Loucy (cell line): ENCODE measurements at regions not wholly inside any gene's neighbourhood (a gene's known extent, or its start where the extent isn't known, plus 50 kb on each side); places are given as distances from the start of the nearest gene placed in this dataset.

ENCODE experiments used
- H2AFZ ChIP-seq: fragments of 200-600 bp; sonication (generic); 2 replicates; pipeline ENCODE4 v1.6.0; 2016; ENCODE audit warnings: antibody characterized with exemption, mild to moderate bottlenecking, low read length, moderate library complexity
- H3F3A ChIP-seq: fragments of 200-600 bp; 2 replicates; pipeline ENCODE4 v1.6.0; 2016; ENCODE audit warnings: antibody characterized with exemption, low read depth, mild to moderate bottlenecking
- H3K27me3 ChIP-seq: fragments of 200-600 bp; sonication (generic); 2 replicates; pipeline ENCODE4 v1.6.1; 2014; ENCODE audit warnings: low read length, mild to moderate bottlenecking; ENCODE audit not compliant: insufficient read depth, poor library complexity, severe bottlenecking
- H3K36me3 ChIP-seq: fragments of 200-600 bp; sonication (generic); 2 replicates; pipeline ENCODE4 v1.6.1; 2016; ENCODE audit warnings: low read length; ENCODE audit not compliant: insufficient read depth
- H3K4me1 ChIP-seq: fragments of 200-600 bp; sonication (generic); 2 replicates; pipeline ENCODE4 v1.5.1; 2014; ENCODE audit warnings: low read length, mild to moderate bottlenecking; ENCODE audit not compliant: insufficient read depth, poor library complexity, severe bottlenecking
- H3K4me2 ChIP-seq: fragments of 200-600 bp; sonication (generic); 2 replicates; pipeline ENCODE4 v1.6.0; 2014; ENCODE audit warnings: antibody characterized with exemption, low read length, low read depth, mild to moderate bottlenecking; ENCODE audit not compliant: poor library complexity, severe bottlenecking
- H3K4me3 ChIP-seq: fragments of 200-600 bp; sonication (generic); 2 replicates; pipeline ENCODE4 v1.5.1; 2014; ENCODE audit warnings: low read length, mild to moderate bottlenecking, mixed read lengths; ENCODE audit not compliant: poor library complexity, severe bottlenecking
- H3K79me2 ChIP-seq: fragments of 200-600 bp; sonication (generic); 2 replicates; pipeline ENCODE4 v1.6.1; 2014; ENCODE audit warnings: low read length; ENCODE audit not compliant: insufficient read depth
- H3K9ac ChIP-seq: fragments of 200-600 bp; sonication (generic); 2 replicates; pipeline ENCODE4 v1.6.0; 2014; ENCODE audit warnings: mild to moderate bottlenecking, low read depth, low read length, moderate library complexity; ENCODE audit not compliant: poor library complexity, severe bottlenecking
- H3K9me2 ChIP-seq: fragments of 200-600 bp; sonication (generic); replicated peaks from 2 replicates; pipeline ENCODE4 v1.6.1; 2016; ENCODE audit warnings: low read depth, low read length, mixed read lengths
- H3K9me3 ChIP-seq: fragments of 200-600 bp; sonication (generic); 2 replicates; pipeline ENCODE4 v1.6.1; 2014; ENCODE audit warnings: mild to moderate bottlenecking, antibody characterized with exemption, low read length, low read depth; ENCODE audit not compliant: insufficient read depth
- H4K20me1 ChIP-seq: fragments of 200-600 bp; sonication (generic); 2 replicates; pipeline ENCODE4 v1.6.0; 2014; ENCODE audit warnings: antibody characterized with exemption, low read length, mild to moderate bottlenecking; ENCODE audit not compliant: insufficient read depth, poor library complexity, severe bottlenecking
- EZH2phosphoT487 ChIP-seq: fragments of 200-600 bp; IDR thresholded peaks from 2 replicates; pipeline ENCODE4 v1.6.1; 2018; ENCODE audit warnings: antibody characterized with exemption, mild to moderate bottlenecking, moderate library complexity, borderline replicate concordance
- TF ChIP-seq, protein P1 (sequence below): fragments of 200-600 bp; sonication (generic); conservative IDR thresholded peaks from 2 replicates; pipeline ENCODE4 v1.5.1; 2014; ENCODE audit warnings: mild to moderate bottlenecking, antibody characterized with exemption, low read length

DNA sequence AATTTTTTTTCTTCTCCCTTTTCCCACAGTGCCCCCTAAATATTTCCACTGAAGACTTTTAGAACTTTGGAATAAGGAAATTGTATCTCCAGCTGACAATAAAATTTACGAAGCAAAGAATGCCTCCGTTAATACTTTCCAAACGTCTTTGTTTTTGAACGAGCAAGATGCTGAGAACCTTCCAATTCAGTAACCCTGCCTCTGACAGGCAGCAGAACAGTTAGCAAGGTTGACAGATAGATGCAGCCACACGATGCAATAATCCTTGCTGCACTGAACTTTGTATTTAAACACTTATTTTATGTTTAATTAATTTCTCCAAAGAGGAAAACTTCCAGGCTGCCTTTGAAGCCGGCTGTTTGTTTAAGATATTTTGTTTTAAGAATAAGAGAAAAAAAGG is 71.8 kb upstream of the TSHZ3 start:
- no peak overlapping the region for H3K4me3 ChIP-seq
- H3K79me2 ChIP-seq, result no peaks in the 10 kb centered on the region
- H3F3A ChIP-seq, result no peaks in the 10 kb centered on the region
- TF ChIP-seq, protein P1, sequence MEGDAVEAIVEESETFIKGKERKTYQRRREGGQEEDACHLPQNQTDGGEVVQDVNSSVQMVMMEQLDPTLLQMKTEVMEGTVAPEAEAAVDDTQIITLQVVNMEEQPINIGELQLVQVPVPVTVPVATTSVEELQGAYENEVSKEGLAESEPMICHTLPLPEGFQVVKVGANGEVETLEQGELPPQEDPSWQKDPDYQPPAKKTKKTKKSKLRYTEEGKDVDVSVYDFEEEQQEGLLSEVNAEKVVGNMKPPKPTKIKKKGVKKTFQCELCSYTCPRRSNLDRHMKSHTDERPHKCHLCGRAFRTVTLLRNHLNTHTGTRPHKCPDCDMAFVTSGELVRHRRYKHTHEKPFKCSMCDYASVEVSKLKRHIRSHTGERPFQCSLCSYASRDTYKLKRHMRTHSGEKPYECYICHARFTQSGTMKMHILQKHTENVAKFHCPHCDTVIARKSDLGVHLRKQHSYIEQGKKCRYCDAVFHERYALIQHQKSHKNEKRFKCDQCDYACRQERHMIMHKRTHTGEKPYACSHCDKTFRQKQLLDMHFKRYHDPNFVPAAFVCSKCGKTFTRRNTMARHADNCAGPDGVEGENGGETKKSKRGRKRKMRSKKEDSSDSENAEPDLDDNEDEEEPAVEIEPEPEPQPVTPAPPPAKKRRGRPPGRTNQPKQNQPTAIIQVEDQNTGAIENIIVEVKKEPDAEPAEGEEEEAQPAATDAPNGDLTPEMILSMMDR, result no peak
- TF ChIP-seq EZH2phosphoT487, result no peak
- no peaks in the 10 kb centered on the region for H3K4me1 ChIP-seq
- no peak overlapping the region for H2AFZ ChIP-seq
- no peaks in the 10 kb centered on the region for H3K27me3 ChIP-seq
- no peak overlapping the region for H3K4me2 ChIP-seq
- H3K9me3 ChIP-seq, result no peaks in the 10 kb centered on the region
- no peaks in the 10 kb centered on the region for H3K9me2 ChIP-seq
- no peak overlapping the region for H3K9ac ChIP-seq
- no peaks in the 10 kb centered on the region for H4K20me1 ChIP-seq
- no peaks in the 10 kb centered on the region for H3K36me3 ChIP-seq

DNA sequence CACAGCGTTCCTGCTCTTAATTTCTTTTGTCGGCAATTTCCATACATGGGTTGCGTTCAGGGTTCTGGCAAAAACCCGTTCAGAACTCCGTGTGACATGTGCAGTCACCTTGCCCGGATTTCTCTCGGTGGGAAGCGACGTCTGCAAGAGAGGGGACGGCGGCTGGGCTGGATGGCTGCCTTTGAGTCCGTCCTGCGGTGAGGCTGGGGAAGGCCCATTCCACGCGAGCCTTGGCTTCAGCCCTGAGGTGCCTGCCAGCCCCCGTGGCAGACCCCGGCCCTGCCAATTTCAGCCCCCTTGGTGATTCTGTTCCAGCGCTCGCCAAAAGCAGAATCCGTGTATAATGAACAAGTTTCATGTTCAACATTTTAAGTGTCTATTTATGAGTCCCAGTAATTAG is 72.6 kb upstream of the TSHZ3 start:
- Histone ChIP-seq H3K9me3 (no peaks in the 10 kb centered on the region), H3K79me2 (no peaks in the 10 kb centered on the region), H4K20me1 (no peaks in the 10 kb centered on the region), H3K9me2 (no peaks in the 10 kb centered on the region), H3K4me2 (no peak overlapping the region), H3K36me3 (no peaks in the 10 kb centered on the region), H3F3A (no peaks in the 10 kb centered on the region), H3K9ac (no peak overlapping the region), H3K27me3 (no peaks in the 10 kb centered on the region), H3K4me3 (no peak overlapping the region), H3K4me1 (no peaks in the 10 kb centered on the region), H2AFZ (no peak overlapping the region)
- no peak for TF ChIP-seq EZH2phosphoT487
- TF ChIP-seq, protein P1, result no peak

DNA sequence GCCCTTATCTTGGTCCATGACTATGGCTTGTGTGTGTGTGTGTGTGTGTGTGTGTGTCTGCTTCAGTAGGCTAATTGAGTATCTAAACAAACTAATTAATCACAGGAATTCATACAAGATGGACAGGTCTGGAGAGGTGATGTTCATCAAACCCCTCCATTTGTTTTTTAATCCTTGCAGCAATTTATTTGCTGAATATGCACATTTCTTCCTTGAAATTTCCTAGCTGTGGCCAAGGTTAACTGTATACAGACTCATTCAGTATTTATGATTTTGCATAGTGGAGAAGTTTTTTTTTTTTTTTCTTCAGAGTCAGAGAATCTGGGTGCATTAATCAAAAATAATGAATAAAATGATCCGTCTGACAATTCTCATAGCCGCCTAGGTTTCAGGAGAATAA is 74.7 kb upstream of the TSHZ3 start:
- no peak overlapping the region for H2AFZ ChIP-seq
- H3K9ac ChIP-seq, result no peak overlapping the region
- H3K4me3 ChIP-seq, result no peak overlapping the region
- no peaks in the 10 kb centered on the region for H3K36me3 ChIP-seq
- H3K9me2 ChIP-seq, result no peaks in the 10 kb centered on the region
- H3F3A ChIP-seq, result no peaks in the 10 kb centered on the region
- H4K20me1 ChIP-seq, result no peaks in the 10 kb centered on the region
- no peak overlapping the region for H3K4me2 ChIP-seq
- H3K79me2 ChIP-seq, result no peaks in the 10 kb centered on the region
- 0 out of 2 replicates have a peak, but pooled peaks cover 2% of the 10 kb centered on the region for H3K9me3 ChIP-seq
- no peaks in the 10 kb centered on the region for H3K4me1 ChIP-seq
- TF ChIP-seq EZH2phosphoT487, result no peak
- TF ChIP-seq, protein P1, result no peak
- no peaks in the 10 kb centered on the region for H3K27me3 ChIP-seq
